Breast epithelium (tissue), 3 donors: ENCODE measurements at regions not wholly inside any gene's neighbourhood (a gene's known extent, or its start where the extent isn't known, plus 50 kb on each side); places are given as distances from the start of the nearest gene placed in this dataset.

Experiments
- CTCF ChIP-seq, 3 donors: fragments of 450-650 bp; IDR thresholded peaks; one replicate each; pipeline ENCODE4 v1.5.1; 2016 to 2017; ENCODE audit warnings: antibody characterized with exemption in 3 of 3, mild to moderate bottlenecking in 3 of 3, moderate library complexity in 3 of 3
- POLR2AphosphoS5 ChIP-seq, 3 donors: sonication (generic); formaldehyde crosslinking; IDR thresholded peaks; one replicate each; pipeline ENCODE4 v1.6.1; 2017; ENCODE audit warnings: antibody characterized with exemption in 3 of 3

GRCh38 chr7:82598958-82599357 is 155.4 kb upstream of the CACNA2D1 start:
- TF ChIP-seq CTCF (IDR thresholded peaks at IDR 0.05) (no peak), POLR2AphosphoS5 (IDR thresholded peaks at IDR 0.05) (no peak)
